K562 (cell line): ENCODE measurements at regions not wholly inside any gene's neighbourhood (a gene's known extent, or its start where the extent isn't known, plus 50 kb on each side); places are given as distances from the start of the nearest gene placed in this dataset.

Source experiments
- CHD7 ChIP-seq: fragments of 200-600 bp; sonication (generic); IDR thresholded peaks from one replicate; pipeline ENCODE4 v1.6.1; 2012; ENCODE audit warnings: mild to moderate bottlenecking, low read depth, low read length, inconsistent platforms

- no peak for TF ChIP-seq CHD7
Measured at GRCh38 chr3:112751061-112751460, 95.6 kb downstream of the CD200R1L start (continued).
